ENCODE measurements at regions not wholly inside any gene's neighbourhood (a gene's known extent, or its start where the extent isn't known, plus 50 kb on each side); places are given as distances from the start of the nearest gene placed in this dataset.
A peak's percentile ranks its signal among the peaks of the same experiment; 100 is the strongest.

GRCh38 chr6:20291764-20292580, 79.7 kb upstream of the MBOAT1 start:
- peak; percentile 84 for DNase-seq
- peaks cover 27% of the 10 kb centered on the region for H3K4me1 Mint-ChIP-seq
- no peaks in the 10 kb centered on the region for H3K9me3 Mint-ChIP-seq (ENCODE audit: low read depth)
- no peaks in the 10 kb centered on the region for H3K27me3 Mint-ChIP-seq
- ATAC-seq = peak; percentile 88
- peak overlapping the region; percentile 39 for H3K27ac Mint-ChIP-seq
- CTCF ChIA-PET = interaction anchor here (0.8 to 3.1 kb wide), 7 partner anchors 28 to 239 kb away, joined by 3 to 23 read pairs (median 4); no protein-coding TSS in a partner anchor
- H3K4me3 Mint-ChIP-seq = peak overlapping the region; percentile 50
- no peaks in the 10 kb centered on the region for H3K36me3 Mint-ChIP-seq

GRCh38 chr6:20292905-20293304, 80.6 kb upstream of the MBOAT1 start:
- Mint-ChIP-seq H3K27me3 (no peaks in the 10 kb centered on the region), H3K27ac (no peak overlapping the region), H3K4me1 (peaks cover 26% of the 10 kb centered on the region), H3K9me3 (ENCODE audit: low read depth) (no peaks in the 10 kb centered on the region), H3K36me3 (no peaks in the 10 kb centered on the region), H3K4me3 (no peak overlapping the region)
- CTCF ChIA-PET = interaction anchor here (0.7 to 1.3 kb wide), 6 partner anchors 106 to 238 kb away, joined by 3 to 13 read pairs (median 4); no protein-coding TSS in a partner anchor
- DNase-seq (no peak), ATAC-seq (no peak)

GRCh38 chr6:20301256-20301655, 89.0 kb upstream of the MBOAT1 start:
- no peak for DNase-seq
- no peak overlapping the region for H3K4me3 Mint-ChIP-seq
- no peak for ATAC-seq
- no peaks in the 10 kb centered on the region for H3K4me1 Mint-ChIP-seq
- CTCF ChIA-PET = interaction anchor here (2.6 kb wide), 1 partner anchor 11 kb away, joined by 8 read pairs; no protein-coding TSS in a partner anchor
- no peaks in the 10 kb centered on the region for H3K9me3 Mint-ChIP-seq (ENCODE audit: low read depth)
- H3K27ac Mint-ChIP-seq = no peak overlapping the region
- H3K27me3 Mint-ChIP-seq = peaks cover 6% of the 10 kb centered on the region
- H3K36me3 Mint-ChIP-seq = no peaks in the 10 kb centered on the region

GRCh38 chr6:20302168-20302567, 89.9 kb upstream of the MBOAT1 start:
- H3K9me3 Mint-ChIP-seq (ENCODE audit: low read depth) = no peaks in the 10 kb centered on the region
- DNase-seq (no peak), ATAC-seq (no peak)
- no peak overlapping the region for H3K27ac Mint-ChIP-seq
- CTCF ChIA-PET = interaction anchor here (0.8 kb wide), 1 partner anchor 226 kb away, joined by 3 read pairs; no protein-coding TSS in a partner anchor
- H3K4me3 Mint-ChIP-seq = no peak overlapping the region
- H3K4me1 Mint-ChIP-seq = no peaks in the 10 kb centered on the region
- H3K36me3 Mint-ChIP-seq = no peaks in the 10 kb centered on the region
- H3K27me3 Mint-ChIP-seq = peaks cover 6% of the 10 kb centered on the region

GRCh38 chr6:20302702-20303251, 90.5 kb upstream of the MBOAT1 start:
- Mint-ChIP-seq H3K27me3 (peaks cover 6% of the 10 kb centered on the region), H3K4me1 (no peaks in the 10 kb centered on the region), H3K9me3 (ENCODE audit: low read depth) (no peaks in the 10 kb centered on the region), H3K36me3 (no peaks in the 10 kb centered on the region), H3K27ac (no peak overlapping the region), H3K4me3 (no peak overlapping the region)
- CTCF ChIA-PET = no interaction called here
- DNase-seq (no peak), ATAC-seq (no peak)

- H3K4me3 Mint-ChIP-seq = no peak overlapping the region
- H3K4me1 Mint-ChIP-seq = no peaks in the 10 kb centered on the region
Observed at GRCh38 chr6:20306491-20306890, 94.2 kb upstream of the MBOAT1 start.

GRCh38 chr6:20309186-20309585, 92.5 kb upstream of the E2F3 start:
- no peak for ATAC-seq
- Mint-ChIP-seq H3K27me3 (peaks cover 12% of the 10 kb centered on the region), H3K36me3 (no peaks in the 10 kb centered on the region), H3K4me1 (peaks cover 4% of the 10 kb centered on the region), H3K27ac (no peak overlapping the region), H3K4me3 (no peak overlapping the region), H3K9me3 (ENCODE audit: low read depth) (peaks cover 2% of the 10 kb centered on the region)
- DNase-seq = no peak
- CTCF ChIA-PET = no interaction called here

More at GRCh38 chr6:20306491-20306890, 94.2 kb upstream of the MBOAT1 start:
- CTCF ChIA-PET = interaction anchor here (1.3 kb wide), 1 partner anchor 10 kb away, joined by 3 read pairs; no protein-coding TSS in a partner anchor
- Mint-ChIP-seq H3K27me3 (peaks cover 12% of the 10 kb centered on the region), H3K27ac (no peak overlapping the region), H3K9me3 (ENCODE audit: low read depth) (peaks cover 2% of the 10 kb centered on the region), H3K36me3 (no peaks in the 10 kb centered on the region)
- DNase-seq (no peak), ATAC-seq (no peak)

GRCh38 chr6:20310185-20310584, 91.5 kb upstream of the E2F3 start:
- no peak for DNase-seq
- Mint-ChIP-seq H3K36me3 (no peaks in the 10 kb centered on the region), H3K27ac (no peak overlapping the region), H3K9me3 (ENCODE audit: low read depth) (peaks cover 2% of the 10 kb centered on the region), H3K4me1 (peaks cover 4% of the 10 kb centered on the region), H3K4me3 (no peak overlapping the region), H3K27me3 (peaks cover 14% of the 10 kb centered on the region)
- ATAC-seq = no peak
- CTCF ChIA-PET = interaction anchor here (0.6 kb wide), 1 partner anchor 218 kb away, joined by 3 read pairs; no protein-coding TSS in a partner anchor

- H3K4me3 Mint-ChIP-seq = no peak overlapping the region
- DNase-seq = no peak
- ATAC-seq = no peak
- H3K27ac Mint-ChIP-seq = no peak overlapping the region
- H3K27me3 Mint-ChIP-seq = peaks cover 15% of the 10 kb centered on the region
- H3K36me3 Mint-ChIP-seq = no peaks in the 10 kb centered on the region
- CTCF ChIA-PET = no interaction called here
- H3K9me3 Mint-ChIP-seq (ENCODE audit: low read depth) = peaks cover 2% of the 10 kb centered on the region
- peaks cover 4% of the 10 kb centered on the region for H3K4me1 Mint-ChIP-seq
Observed at GRCh38 chr6:20312606-20313005, 89.1 kb upstream of the E2F3 start.

GRCh38 chr6:20313051-20313450, 88.6 kb upstream of the E2F3 start:
- Mint-ChIP-seq H3K36me3 (peaks cover 2% of the 10 kb centered on the region), H3K4me3 (no peak overlapping the region), H3K27me3 (peaks cover 15% of the 10 kb centered on the region), H3K9me3 (ENCODE audit: low read depth) (peaks cover 2% of the 10 kb centered on the region), H3K27ac (no peak overlapping the region), H3K4me1 (peaks cover 4% of the 10 kb centered on the region)
- DNase-seq (no peak), ATAC-seq (no peak)
- CTCF ChIA-PET = no interaction called here

GRCh38 chr6:20313960-20314530, 87.6 kb upstream of the E2F3 start:
- ATAC-seq = no peak
- no peak overlapping the region for H3K4me3 Mint-ChIP-seq
- peaks cover 6% of the 10 kb centered on the region for H3K36me3 Mint-ChIP-seq
- H3K27ac Mint-ChIP-seq = no peak overlapping the region
- no peak for DNase-seq
- CTCF ChIA-PET = no interaction called here
- H3K4me1 Mint-ChIP-seq = peaks cover 7% of the 10 kb centered on the region
- H3K9me3 Mint-ChIP-seq (ENCODE audit: low read depth) = peaks cover 5% of the 10 kb centered on the region
- H3K27me3 Mint-ChIP-seq = peaks cover 12% of the 10 kb centered on the region

GRCh38 chr6:20314866-20315845, 86.5 kb upstream of the E2F3 start:
- no peak for DNase-seq
- Mint-ChIP-seq H3K4me1 (peaks cover 16% of the 10 kb centered on the region), H3K36me3 (peaks cover 11% of the 10 kb centered on the region), H3K4me3 (no peak overlapping the region), H3K27me3 (peaks cover 12% of the 10 kb centered on the region), H3K27ac (no peak overlapping the region), H3K9me3 (ENCODE audit: low read depth) (peaks cover 8% of the 10 kb centered on the region)
- CTCF ChIA-PET = interaction anchor here (0.6 to 1.0 kb wide), 3 partner anchors 13 to 213 kb away, joined by 3 read pairs; no protein-coding TSS in a partner anchor
- ATAC-seq = no peak

GRCh38 chr6:20317430-20317829, 84.2 kb upstream of the E2F3 start:
- Mint-ChIP-seq H3K27me3 (peaks cover 7% of the 10 kb centered on the region), H3K36me3 (peaks cover 13% of the 10 kb centered on the region), H3K27ac (no peak overlapping the region), H3K4me1 (peaks cover 25% of the 10 kb centered on the region), H3K9me3 (ENCODE audit: low read depth) (peaks cover 8% of the 10 kb centered on the region), H3K4me3 (no peak overlapping the region)
- CTCF ChIA-PET = no interaction called here
- ATAC-seq = no peak
- no peak for DNase-seq

Data from activated CD8-positive, alpha-beta memory T cell treated with anti-CD3 and anti-CD28 coated beads, Interleukin-2, amount 10 ng/mL, durations not matched to agents 7 days and 5 days (primary cell).